HG03469 (cell line): ENCODE measurements at regions not wholly inside any gene's neighbourhood (a gene's known extent, or its start where the extent isn't known, plus 50 kb on each side); places are given as distances from the start of the nearest gene placed in this dataset.

ENCODE experiments used
- ATAC-seq: cut with Tn5 transposase; IDR thresholded peaks from one replicate; pipeline ENCODE4 v1.9.1; 2021; ENCODE audit warnings: mild to moderate bottlenecking, moderate library complexity, moderate number of reproducible peaks; ENCODE audit not compliant: unreplicated experiment

DNA sequence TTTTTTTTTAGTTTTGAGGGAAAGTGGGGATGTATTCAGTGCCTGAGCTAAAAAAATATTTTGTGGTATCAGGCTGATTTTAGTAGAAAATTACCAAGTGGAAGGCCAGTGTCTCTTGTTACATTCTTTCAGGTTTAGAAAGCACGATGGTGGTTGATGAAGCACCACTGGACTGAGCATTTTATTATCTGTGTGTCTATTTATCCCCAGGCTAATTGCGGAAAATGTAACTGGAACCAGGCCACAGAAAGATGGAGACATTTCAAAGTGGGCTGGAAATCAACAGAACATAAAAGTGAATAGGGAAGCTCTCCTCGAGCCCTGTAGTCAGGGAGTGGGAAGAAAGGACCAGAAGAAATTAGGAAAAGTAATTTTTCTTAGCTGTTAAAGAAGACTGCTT is 261.0 kb downstream of the STK31 start:
- no peak for ATAC-seq

- ATAC-seq = no peak
Measured at GRCh38 chr7:23972057-23972456, 262.0 kb downstream of the STK31 start.

GRCh38 chr7:23973264-23973663 is 263.2 kb downstream of the STK31 start:
- no peak for ATAC-seq

DNA sequence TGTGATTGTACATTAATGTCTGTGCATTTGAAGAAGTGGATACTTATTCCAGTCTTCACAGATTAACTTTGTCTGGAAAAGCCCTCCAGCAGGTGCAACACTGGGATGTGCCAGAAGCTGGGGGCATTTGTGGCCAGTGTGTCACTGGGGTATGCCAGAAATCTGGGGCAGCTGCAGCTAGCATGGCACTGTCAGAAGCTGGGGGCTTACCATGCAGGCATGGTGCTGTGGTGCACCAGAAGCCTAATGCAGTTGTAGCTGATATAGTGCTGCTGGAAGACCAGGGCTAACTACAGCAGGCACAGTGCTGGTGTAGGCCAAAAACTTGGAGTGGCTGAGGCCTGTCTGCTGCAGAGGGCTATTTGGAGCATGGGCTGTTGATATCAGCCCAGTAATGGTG is 270.1 kb downstream of the STK31 start:
- no peak for ATAC-seq

DNA sequence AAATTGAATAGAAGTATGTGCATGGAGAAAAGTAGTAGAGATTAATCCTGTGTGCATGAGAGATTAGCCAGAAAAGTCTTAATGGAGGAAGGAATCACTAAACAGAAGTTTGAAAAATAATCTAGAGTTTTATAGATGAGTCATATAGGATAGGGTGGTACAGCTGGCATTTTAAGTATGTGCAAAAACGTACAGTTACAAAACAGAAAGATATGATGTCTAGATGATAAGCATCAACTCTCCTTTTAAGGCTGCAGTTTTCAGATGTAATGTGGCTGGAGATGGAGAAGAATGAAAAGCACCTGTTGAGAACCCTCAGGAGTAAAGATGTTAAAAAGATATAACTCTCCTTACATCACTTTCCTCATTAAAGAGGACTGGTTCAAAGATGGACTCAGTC is 271.3 kb downstream of the STK31 start:
- no peak for ATAC-seq

- no peak for ATAC-seq
Measured at GRCh38 chr7:23981758-23982157, 271.7 kb downstream of the STK31 start.

GRCh38 chr7:24005517-24005916 is 278.5 kb upstream of the NPY start:
- no peak for ATAC-seq

DNA sequence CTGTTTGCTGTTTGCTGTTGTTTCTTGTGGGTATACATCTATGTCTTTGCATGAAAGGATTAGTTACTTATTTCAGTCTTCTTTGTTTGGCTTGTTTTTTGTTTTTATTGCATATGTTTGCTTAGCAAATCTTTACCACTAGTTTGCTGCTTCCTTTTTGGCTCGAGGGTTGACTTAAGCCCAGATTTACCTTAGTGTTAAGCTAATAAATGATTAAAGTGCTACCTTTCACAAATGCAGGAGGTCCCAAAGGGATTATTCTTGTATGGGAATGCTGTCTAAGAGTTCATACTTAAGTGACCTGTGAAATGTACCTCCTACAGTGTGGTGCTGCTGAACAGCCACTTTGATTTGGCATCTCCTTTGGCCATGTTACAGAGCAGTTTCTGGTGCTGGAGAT is 273.5 kb upstream of the NPY start:
- no peak for ATAC-seq

DNA sequence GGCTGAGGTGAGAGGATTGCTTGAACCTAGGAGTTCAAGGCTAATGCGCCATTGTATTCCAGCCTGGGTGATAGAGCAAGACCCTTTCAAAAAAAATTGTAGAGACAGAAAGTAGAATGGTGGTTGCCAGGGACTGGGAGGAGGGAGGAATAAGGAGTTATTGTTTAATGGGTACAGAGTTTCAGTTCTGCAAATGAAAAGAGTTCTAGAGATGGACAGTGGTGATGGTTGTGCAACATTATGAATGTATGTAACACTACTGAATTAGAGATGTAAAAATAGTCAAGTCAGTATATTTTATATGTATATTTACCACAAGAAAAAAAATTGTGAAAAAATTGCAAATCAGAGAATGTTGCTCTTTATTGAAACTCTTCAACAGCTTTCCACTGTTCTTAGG is 266.5 kb upstream of the NPY start:
- no peak for ATAC-seq

DNA sequence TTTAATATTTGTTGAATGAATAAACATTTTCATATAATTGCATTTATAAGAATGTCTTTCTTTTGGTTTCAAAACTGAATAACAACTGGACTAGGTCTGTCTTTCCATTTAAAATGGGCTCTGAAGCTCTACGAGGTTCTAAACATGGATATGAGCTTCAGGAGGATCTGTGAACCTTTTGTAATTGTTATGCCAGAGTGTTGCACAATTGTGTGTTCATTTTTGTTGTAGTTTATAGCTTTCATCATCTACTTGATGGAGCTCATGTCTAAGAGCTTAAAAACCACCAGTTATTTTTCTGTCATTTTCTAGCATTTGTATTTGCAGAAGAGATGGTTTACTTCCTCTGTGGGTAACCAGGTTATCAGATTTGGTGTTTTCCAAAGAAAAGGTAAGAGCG is 265.7 kb upstream of the NPY start:
- ATAC-seq = no peak

- no peak for ATAC-seq
Measured at GRCh38 chr7:24019841-24020240, 264.1 kb upstream of the NPY start.

GRCh38 chr7:24024276-24025068 is 259.5 kb upstream of the NPY start:
- no peak for ATAC-seq

GRCh38 chr7:24025094-24025493 is 258.9 kb upstream of the NPY start:
- ATAC-seq = no peak

GRCh38 chr7:24025765-24026164 is 258.2 kb upstream of the NPY start:
- no peak for ATAC-seq

DNA sequence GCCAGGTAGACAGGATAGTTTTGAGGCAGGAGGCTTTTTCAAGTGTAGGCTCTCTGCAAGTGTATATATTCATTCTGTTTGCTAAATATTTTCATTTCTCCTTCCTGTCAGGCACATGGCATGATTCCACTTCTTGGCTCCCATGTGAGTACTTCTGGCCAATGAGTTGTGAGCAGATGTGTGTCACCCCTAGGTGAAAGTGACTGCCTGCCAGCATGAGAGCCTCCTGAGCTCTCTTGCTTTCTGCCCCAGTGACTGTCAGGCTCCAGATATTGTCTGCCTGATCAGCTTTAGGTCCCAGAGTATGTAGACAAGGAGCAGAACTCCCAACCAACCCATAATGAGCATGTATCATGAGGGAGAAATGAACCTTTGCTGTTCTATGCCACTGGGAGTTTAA is 257.6 kb upstream of the NPY start:
- no peak for ATAC-seq

DNA sequence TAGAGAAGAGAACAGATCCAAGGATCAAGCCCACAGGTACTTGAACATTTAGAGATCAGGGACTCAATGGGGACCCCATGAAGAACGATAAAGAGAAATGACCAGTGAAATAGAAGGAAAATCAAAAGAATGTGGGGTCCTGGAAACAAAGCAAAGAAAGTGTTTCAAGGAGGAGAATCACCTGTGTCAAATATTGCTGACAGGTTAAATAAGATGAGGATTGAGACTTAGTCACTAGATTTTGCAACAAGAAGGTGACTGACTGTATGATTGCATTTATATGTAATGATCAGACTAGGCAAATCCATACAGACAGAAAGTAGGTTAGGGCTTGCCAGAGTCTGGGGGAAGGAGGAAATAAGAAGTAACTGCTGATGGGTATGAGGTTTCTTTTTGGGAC is 254.9 kb upstream of the NPY start:
- ATAC-seq = no peak

DNA sequence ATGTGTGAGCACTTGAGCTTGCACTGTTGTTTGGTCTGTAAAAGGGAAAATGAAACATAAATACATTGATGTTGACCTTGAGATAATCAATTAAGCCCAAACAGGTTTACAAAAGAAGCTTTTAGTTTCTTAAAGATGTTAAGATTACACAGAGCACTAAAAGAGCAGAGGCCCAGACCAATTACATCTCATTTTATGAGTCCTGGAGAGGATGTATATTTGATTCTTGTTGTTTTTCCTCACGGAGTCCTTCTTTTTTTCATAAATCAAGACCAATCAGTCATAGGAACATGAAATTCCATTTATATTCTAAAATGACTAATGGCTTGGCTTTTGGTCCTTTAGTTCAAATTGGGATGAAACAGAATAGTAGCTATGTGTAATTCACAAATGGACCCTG is 249.7 kb upstream of the NPY start:
- ATAC-seq = no peak

GRCh38 chr7:24035366-24036032 is 248.5 kb upstream of the NPY start:
- no peak for ATAC-seq

DNA sequence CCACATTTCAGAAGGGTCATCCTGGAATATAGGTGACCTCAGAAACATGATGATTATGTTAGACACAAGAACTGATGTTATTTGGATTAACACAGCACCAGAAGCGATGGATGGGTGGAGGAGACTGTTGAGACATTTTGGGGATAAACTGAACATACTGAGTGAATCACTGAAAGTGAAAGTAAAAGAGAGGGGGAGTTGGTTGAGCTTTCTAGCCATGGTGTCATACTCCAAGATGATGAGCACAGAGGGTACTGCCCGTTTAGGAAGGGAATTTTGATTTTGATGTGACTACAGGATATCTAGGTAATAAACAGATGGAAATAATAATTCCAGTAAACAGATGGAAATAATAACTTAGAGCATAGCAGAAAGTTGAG is 248.0 kb upstream of the NPY start:
- no peak for ATAC-seq

GRCh38 chr7:24038993-24039392 is 245.0 kb upstream of the NPY start:
- no peak for ATAC-seq

DNA sequence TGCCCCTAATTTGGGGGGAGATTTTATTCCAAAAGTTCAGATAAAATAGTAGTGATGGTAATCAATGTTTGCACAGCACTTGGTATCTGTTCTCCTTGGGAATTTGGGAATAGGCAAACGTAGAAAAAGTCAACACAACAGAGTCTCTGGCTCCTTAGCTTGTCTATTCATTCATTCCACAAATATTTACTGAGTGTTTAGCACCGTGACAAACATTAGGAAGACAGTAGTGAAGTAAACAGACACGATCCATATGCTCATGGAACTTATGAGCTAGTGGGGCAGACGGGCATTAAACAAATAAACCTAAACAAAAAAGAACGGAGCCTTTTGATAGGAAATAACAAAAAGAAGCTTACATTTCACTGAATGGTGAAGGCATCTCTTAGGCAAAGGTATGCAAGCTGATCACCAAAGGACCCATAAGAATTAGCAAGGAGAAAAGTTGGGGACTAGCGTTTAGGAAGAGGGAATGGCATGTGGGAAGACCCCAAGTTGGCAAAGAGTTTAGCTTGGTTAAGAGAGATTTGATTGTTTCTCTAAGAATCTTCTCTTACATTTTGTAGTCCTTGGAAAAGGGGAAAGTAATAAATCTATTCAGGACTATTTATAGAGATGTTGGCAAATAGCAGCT is 243.9 kb upstream of the NPY start:
- no peak for ATAC-seq

- ATAC-seq = no peak
Measured at GRCh38 chr7:24042028-24042427, 242.0 kb upstream of the NPY start.
